SK-N-MC (cell line): ENCODE measurements at regions not wholly inside any gene's neighbourhood (a gene's known extent, or its start where the extent isn't known, plus 50 kb on each side); places are given as distances from the start of the nearest gene placed in this dataset.
A peak's percentile ranks its signal among the peaks of the same experiment; 100 is the strongest.

Experiments
- DNase-seq: peaks from one replicate; pipeline ENCODE4 v3.0.0-alpha.2; 2011; ENCODE audit warnings: low read depth, low spot score
- H3K27ac ChIP-seq: fragments of 200-600 bp; sonication (generic); 2 replicates; pipeline ENCODE4 v1.5.1; 2016; ENCODE audit warnings: mixed run types
- H3K36me3 ChIP-seq: fragments of 200-600 bp; sonication (generic); 2 replicates; pipeline ENCODE4 v1.6.1; 2017; ENCODE audit warnings: antibody characterized with exemption, low read length, mixed read lengths; ENCODE audit not compliant: insufficient read depth
- H3K4me3 ChIP-seq: fragments of 200-600 bp; sonication (generic); 2 replicates; pipeline ENCODE4 v1.5.1; 2016
- H3K9ac ChIP-seq: fragments of 200-600 bp; sonication (generic); 2 replicates; pipeline ENCODE4 v1.8.0; 2017; ENCODE audit warnings: mixed run types, mixed read lengths; ENCODE audit not compliant: insufficient read length
- H3K9me3 ChIP-seq: fragments of 200-600 bp; sonication (generic); 2 replicates; pipeline ENCODE4 v1.6.1; 2017; ENCODE audit warnings: low read depth, mild to moderate bottlenecking, antibody characterized with exemption, low read length, moderate library complexity, mixed read lengths
- EZH2 ChIP-seq: fragments of 200-600 bp; sonication (generic); IDR thresholded peaks from one replicate; pipeline ENCODE4 v1.6.1; 2017; ENCODE audit warnings: antibody characterized with exemption
- FOXP2 ChIP-seq: optimal IDR thresholded peaks from 2 replicates; pipeline ENCODE3; 2011; ENCODE audit warnings: mild to moderate bottlenecking, moderate library complexity; ENCODE audit not compliant: insufficient read depth; ENCODE audit errors: extremely low read length, control extremely low read depth
- POLR2AphosphoS5 ChIP-seq: IDR thresholded peaks from 2 replicates; pipeline ENCODE4 v1.6.1; 2012; ENCODE audit warnings: mild to moderate bottlenecking, low read depth, low read length, borderline replicate concordance

GRCh38 chr3:102018551-102018950 is 169.2 kb downstream of the NFKBIZ start:
- Histone ChIP-seq H3K9ac (no peak overlapping the region), H3K27ac (no peak overlapping the region), H3K9me3 (no peaks in the 10 kb centered on the region), H3K4me3 (no peak overlapping the region), H3K36me3 (no peaks in the 10 kb centered on the region)
- no peak for DNase-seq
- no peak for TF ChIP-seq POLR2AphosphoS5
- no peak for TF ChIP-seq FOXP2
- TF ChIP-seq EZH2, result no peak

- Histone ChIP-seq H3K36me3 (no peaks in the 10 kb centered on the region), H3K9me3 (no peaks in the 10 kb centered on the region), H3K4me3 (no peak overlapping the region; the same call in 1 of the 2 replicates), H3K27ac (no peak overlapping the region; the same call in 1 of the 2 replicates), H3K9ac (no peak overlapping the region)
- TF ChIP-seq EZH2 (no peak), FOXP2 (no peak), POLR2AphosphoS5 (no peak)
- DNase-seq, result no peak
These were observed 171.4 kb downstream of the NFKBIZ start for GRCh38 chr3:102020735-102021134.

- no peak for DNase-seq
- no peak overlapping the region for H3K4me3 ChIP-seq
- TF ChIP-seq FOXP2 (no peak), POLR2AphosphoS5 (no peak), EZH2 (no peak)
- H3K27ac ChIP-seq, result no peak overlapping the region
- no peaks in the 10 kb centered on the region for H3K9me3 ChIP-seq
- no peak overlapping the region for H3K9ac ChIP-seq
- no peaks in the 10 kb centered on the region for H3K36me3 ChIP-seq
These were observed 175.1 kb downstream of the NFKBIZ start for GRCh38 chr3:102024270-102024904.

- H3K36me3 ChIP-seq, result no peaks in the 10 kb centered on the region
- no peak for TF ChIP-seq EZH2
- TF ChIP-seq POLR2AphosphoS5, result no peak
- H3K9me3 ChIP-seq, result no peaks in the 10 kb centered on the region
- H3K27ac ChIP-seq, result no peak overlapping the region
- H3K9ac ChIP-seq, result no peak overlapping the region
- H3K4me3 ChIP-seq, result no peak overlapping the region
- no peak for DNase-seq
These were observed 176.4 kb downstream of the NFKBIZ start for GRCh38 chr3:102025606-102026270.

- no peaks in the 10 kb centered on the region for H3K36me3 ChIP-seq
- no peaks in the 10 kb centered on the region for H3K9me3 ChIP-seq
- H3K27ac ChIP-seq, result no peak overlapping the region
- TF ChIP-seq FOXP2, result no peak
- TF ChIP-seq EZH2, result no peak
- no peak for TF ChIP-seq POLR2AphosphoS5
- H3K9ac ChIP-seq, result no peak overlapping the region
- no peak for DNase-seq
- H3K4me3 ChIP-seq, result no peak overlapping the region
These were observed 177.3 kb downstream of the NFKBIZ start for GRCh38 chr3:102026656-102027055.

GRCh38 chr3:102030661-102031060 is 181.3 kb downstream of the NFKBIZ start:
- H3K36me3 ChIP-seq, result no peaks in the 10 kb centered on the region
- TF ChIP-seq FOXP2, result no peak
- TF ChIP-seq EZH2, result no peak
- TF ChIP-seq POLR2AphosphoS5, result no peak
- no peak for DNase-seq
- no peak overlapping the region for H3K9ac ChIP-seq
- no peak overlapping the region for H3K4me3 ChIP-seq
- no peak overlapping the region for H3K27ac ChIP-seq
- H3K9me3 ChIP-seq, result no peaks in the 10 kb centered on the region

GRCh38 chr3:102031834-102032233 is 182.5 kb downstream of the NFKBIZ start:
- TF ChIP-seq EZH2 (no peak), POLR2AphosphoS5 (no peak), FOXP2 (no peak)
- Histone ChIP-seq H3K27ac (peak overlapping the region; percentile 39; the same call in 1 of the 2 replicates), H3K36me3 (no peaks in the 10 kb centered on the region), H3K4me3 (no peak overlapping the region), H3K9ac (no peak overlapping the region), H3K9me3 (no peaks in the 10 kb centered on the region)
- no peak for DNase-seq

GRCh38 chr3:102032491-102033383 is 183.4 kb downstream of the NFKBIZ start:
- no peak overlapping the region for H3K9ac ChIP-seq
- no peaks in the 10 kb centered on the region for H3K36me3 ChIP-seq
- peak overlapping the region; percentile 39; the same call in 1 of the 2 replicates for H3K27ac ChIP-seq
- no peak overlapping the region for H3K4me3 ChIP-seq
- no peak for DNase-seq
- no peak for TF ChIP-seq FOXP2
- no peak for TF ChIP-seq POLR2AphosphoS5
- no peak for TF ChIP-seq EZH2
- no peaks in the 10 kb centered on the region for H3K9me3 ChIP-seq
